Skeletal muscle tissue (tissue), 3 donors: ENCODE measurements at regions not wholly inside any gene's neighbourhood (a gene's known extent, or its start where the extent isn't known, plus 50 kb on each side); places are given as distances from the start of the nearest gene placed in this dataset.

Experiments used
- H3K27ac ChIP-seq: one replicate; pipeline ENCODE4 v1.7.0; 2013; ENCODE audit warnings: mild to moderate bottlenecking, low read depth, low read length, inconsistent platforms
- H3K27me3 ChIP-seq, 3 donors: one replicate each; pipeline ENCODE4 v1.7.0; 2013; ENCODE audit warnings: low read length in 3 of 3; ENCODE audit not compliant: control insufficient read depth in 3 of 3, insufficient read depth in 3 of 3
- H3K36me3 ChIP-seq, 3 donors: one replicate each; pipeline ENCODE4 v1.7.0; 2013; ENCODE audit warnings: low read length in 3 of 3; ENCODE audit not compliant: control insufficient read depth in 3 of 3, insufficient read depth in 3 of 3
- H3K4me1 ChIP-seq, 3 donors: one replicate each; pipeline ENCODE4 v1.7.0; 2013; ENCODE audit warnings: low read length in 3 of 3, mild to moderate bottlenecking in 3 of 3; ENCODE audit not compliant: control insufficient read depth in 3 of 3, insufficient read depth in 3 of 3
- H3K4me3 ChIP-seq, 3 donors: one replicate each; pipeline ENCODE4 v1.7.0; 2013; ENCODE audit warnings: low read length in 3 of 3
- H3K9ac ChIP-seq, 3 donors: one replicate each; pipeline ENCODE4 v1.7.0; 2013; ENCODE audit warnings: low read length in 3 of 3, mild to moderate bottlenecking in 3 of 3, moderate library complexity in 2 of 3, low read depth in 1 of 3
- H3K9me3 ChIP-seq, 3 donors: one replicate each; pipeline ENCODE4 v1.7.0; 2013; ENCODE audit warnings: low read length in 3 of 3; ENCODE audit not compliant: control insufficient read depth in 3 of 3
- donor health status: Osteomylitis.

- Histone ChIP-seq H3K27ac (no peak overlapping the region), H3K9ac (no peak overlapping the region), H3K4me3 (no peak overlapping the region), H3K27me3 (no peaks in the 10 kb centered on the region), H3K4me1 (no peaks in the 10 kb centered on the region), H3K9me3 (no peaks in the 10 kb centered on the region), H3K36me3 (no peaks in the 10 kb centered on the region)
Measured at GRCh38 chr13:33970746-33971561, 153.0 kb downstream of the RFC3 start.

DNA sequence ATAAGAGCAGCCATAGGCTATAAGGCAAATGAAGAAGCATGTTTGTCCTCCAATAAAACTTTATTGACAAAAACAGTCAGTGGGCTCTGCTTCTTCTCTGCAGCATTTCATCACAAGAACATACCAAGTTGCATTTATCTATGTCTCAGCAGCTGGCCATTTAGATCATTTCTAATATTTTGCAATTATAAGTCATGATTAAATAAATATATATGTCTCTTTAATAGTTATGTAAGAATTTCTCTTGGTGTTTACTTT lies 153.5 kb downstream of the RFC3 start:
- no peaks in the 10 kb centered on the region for H3K27me3 ChIP-seq
- no peaks in the 10 kb centered on the region for H3K9me3 ChIP-seq
- H3K36me3 ChIP-seq, result no peaks in the 10 kb centered on the region
- H3K4me3 ChIP-seq, result no peak overlapping the region
- H3K4me1 ChIP-seq, result no peaks in the 10 kb centered on the region
- no peak overlapping the region for H3K9ac ChIP-seq
- no peak overlapping the region for H3K27ac ChIP-seq

GRCh38 chr13:33973194-33973593 lies 155.2 kb downstream of the RFC3 start:
- Histone ChIP-seq H3K27ac (no peak overlapping the region), H3K27me3 (no peaks in the 10 kb centered on the region), H3K4me3 (no peak overlapping the region), H3K9ac (no peak overlapping the region), H3K9me3 (no peaks in the 10 kb centered on the region), H3K36me3 (no peaks in the 10 kb centered on the region), H3K4me1 (no peaks in the 10 kb centered on the region)

GRCh38 chr13:33976965-33977364 lies 159.0 kb downstream of the RFC3 start:
- no peaks in the 10 kb centered on the region for H3K4me1 ChIP-seq

GRCh38 chr13:33978653-33979052 lies 160.7 kb downstream of the RFC3 start:
- H3K27me3 ChIP-seq, result no peaks in the 10 kb centered on the region
- no peak overlapping the region for H3K27ac ChIP-seq
- no peaks in the 10 kb centered on the region for H3K36me3 ChIP-seq
- H3K4me1 ChIP-seq, result no peaks in the 10 kb centered on the region
- no peaks in the 10 kb centered on the region for H3K9me3 ChIP-seq
- no peak overlapping the region for H3K9ac ChIP-seq
- H3K4me3 ChIP-seq, result no peak overlapping the region

More at GRCh38 chr13:33976965-33977364, 159.0 kb downstream of the RFC3 start:
- Histone ChIP-seq H3K4me3 (no peak overlapping the region), H3K9me3 (no peaks in the 10 kb centered on the region), H3K27ac (no peak overlapping the region), H3K27me3 (no peaks in the 10 kb centered on the region), H3K36me3 (no peaks in the 10 kb centered on the region), H3K9ac (no peak overlapping the region)

- Histone ChIP-seq H3K27ac (no peak overlapping the region), H3K4me1 (peaks cover 0 to 2% (median 0%) of the 10 kb centered on the region in 3 donors), H3K27me3 (no peaks in the 10 kb centered on the region), H3K9me3 (no peaks in the 10 kb centered on the region), H3K4me3 (no peak overlapping the region), H3K9ac (no peak overlapping the region), H3K36me3 (no peaks in the 10 kb centered on the region)
Measured at GRCh38 chr13:33992881-33993336, 175.0 kb downstream of the RFC3 start.

- Histone ChIP-seq H3K4me1 (peaks cover 0 to 2% (median 0%) of the 10 kb centered on the region in 3 donors), H3K9me3 (no peaks in the 10 kb centered on the region), H3K36me3 (no peaks in the 10 kb centered on the region), H3K4me3 (no peak overlapping the region), H3K27ac (no peak overlapping the region), H3K9ac (no peak overlapping the region), H3K27me3 (no peaks in the 10 kb centered on the region)
Measured at GRCh38 chr13:33994198-33994597, 176.2 kb downstream of the RFC3 start.

GRCh38 chr13:33994826-33995502 lies 177.0 kb downstream of the RFC3 start:
- H3K27ac ChIP-seq, result no peak overlapping the region
- peaks cover 0 to 2% (median 0%) of the 10 kb centered on the region in 3 donors for H3K4me1 ChIP-seq
- H3K36me3 ChIP-seq, result no peaks in the 10 kb centered on the region
- no peaks in the 10 kb centered on the region for H3K27me3 ChIP-seq
- H3K4me3 ChIP-seq, result no peak overlapping the region
- H3K9ac ChIP-seq, result no peak overlapping the region
- no peaks in the 10 kb centered on the region for H3K9me3 ChIP-seq

GRCh38 chr13:33996636-33997035 lies 178.7 kb downstream of the RFC3 start:
- peaks cover 0 to 2% (median 0%) of the 10 kb centered on the region in 3 donors for H3K4me1 ChIP-seq

DNA sequence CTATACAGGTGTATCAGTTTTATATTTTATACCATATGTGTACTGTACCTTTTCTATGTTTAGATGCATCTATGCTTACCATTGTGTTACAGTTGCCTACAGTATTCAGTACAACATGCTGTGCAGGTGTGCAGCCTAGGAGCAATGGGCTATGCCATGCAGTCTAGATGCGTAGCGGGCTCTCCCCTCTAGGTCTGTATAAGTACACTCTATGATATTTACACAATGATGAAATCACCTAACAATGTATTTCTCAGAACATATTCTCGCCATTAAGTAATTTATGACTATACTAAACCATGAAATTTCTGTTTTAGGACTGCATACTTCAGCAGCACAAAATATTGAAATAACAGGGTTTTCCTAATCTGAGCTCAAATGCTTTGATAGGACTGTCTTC lies 179.6 kb downstream of the RFC3 start:
- H3K36me3 ChIP-seq, result no peaks in the 10 kb centered on the region
- H3K9me3 ChIP-seq, result no peaks in the 10 kb centered on the region
- no peaks in the 10 kb centered on the region for H3K27me3 ChIP-seq
- H3K4me3 ChIP-seq, result no peak overlapping the region
- no peak overlapping the region for H3K9ac ChIP-seq
- H3K4me1 ChIP-seq, result peaks cover 0 to 2% (median 0%) of the 10 kb centered on the region in 3 donors
- no peak overlapping the region for H3K27ac ChIP-seq

More at GRCh38 chr13:33996636-33997035, 178.7 kb downstream of the RFC3 start:
- Histone ChIP-seq H3K9me3 (no peaks in the 10 kb centered on the region), H3K9ac (no peak overlapping the region), H3K4me3 (no peak overlapping the region), H3K27ac (no peak overlapping the region), H3K36me3 (no peaks in the 10 kb centered on the region), H3K27me3 (no peaks in the 10 kb centered on the region)
